Lower lobe of right lung (tissue), 2 donors: ENCODE measurements at regions not wholly inside any gene's neighbourhood (a gene's known extent, or its start where the extent isn't known, plus 50 kb on each side); places are given as distances from the start of the nearest gene placed in this dataset.

Experiments used
- ATAC-seq, 2 donors: fragments of 200-7000 bp; cut with Tn5 transposase; one replicate each; pipeline ENCODE4 v1.9.1; 2020 to 2022; ENCODE audit warnings: mild to moderate bottlenecking in 2 of 2, moderate library complexity in 2 of 2
- DNase-seq: peaks from one replicate; pipeline ENCODE4 v3.0.0-alpha.2; 2020
- H3K27ac ChIP-seq: fragments of 200-600 bp; one replicate; pipeline ENCODE4 v1.8.0; 2022
- H3K27me3 ChIP-seq: fragments of 200-600 bp; one replicate; pipeline ENCODE4 v1.8.0; 2022; ENCODE audit warnings: low read depth
- H3K36me3 ChIP-seq: fragments of 200-600 bp; one replicate; pipeline ENCODE4 v1.8.0; 2022; ENCODE audit warnings: mild to moderate bottlenecking
- H3K4me1 ChIP-seq: fragments of 200-600 bp; one replicate; pipeline ENCODE4 v1.8.0; 2022
- H3K4me3 ChIP-seq: fragments of 200-600 bp; one replicate; pipeline ENCODE4 v1.8.0; 2022; ENCODE audit warnings: mild to moderate bottlenecking
- H3K9me3 ChIP-seq: fragments of 200-600 bp; one replicate; pipeline ENCODE4 v1.8.0; 2022
- CTCF ChIP-seq: fragments of 200-600 bp; IDR thresholded peaks from one replicate; pipeline ENCODE4 v1.8.0; 2022; ENCODE audit warnings: antibody characterized with exemption, mild to moderate bottlenecking
- intact Hi-C: fragments of 100-400 bp; cut with DNase I; formaldehyde crosslinking; loops from one replicate; pipeline ENCODE4 v1.11.0; 2022
- donor health status: DM: no; HTN: yes; CAD: no; lungs with severe emphysema.

- Histone ChIP-seq H3K36me3 (no peaks in the 10 kb centered on the region), H3K27ac (no peak overlapping the region), H3K4me1 (no peaks in the 10 kb centered on the region), H3K9me3 (no peaks in the 10 kb centered on the region), H3K4me3 (no peak overlapping the region), H3K27me3 (no peaks in the 10 kb centered on the region)
- DNase-seq = no peak
- no peak for ATAC-seq
- intact Hi-C loops = no loop called here
- TF ChIP-seq CTCF = no peak
Measured at GRCh38 chr12:98235301-98235700, 280.1 kb upstream of the TMPO start.

- no peak for DNase-seq
- Histone ChIP-seq H3K4me3 (no peak overlapping the region), H3K9me3 (no peaks in the 10 kb centered on the region), H3K27me3 (no peaks in the 10 kb centered on the region), H3K4me1 (no peaks in the 10 kb centered on the region), H3K36me3 (no peaks in the 10 kb centered on the region), H3K27ac (no peak overlapping the region)
- intact Hi-C loops = no loop called here
- no peak for TF ChIP-seq CTCF
- ATAC-seq = no peak
Measured at GRCh38 chr12:98238515-98239130, 276.8 kb upstream of the TMPO start.

- intact Hi-C loops = no loop called here
- Histone ChIP-seq H3K9me3 (no peaks in the 10 kb centered on the region), H3K4me3 (no peak overlapping the region), H3K27ac (no peak overlapping the region), H3K4me1 (no peaks in the 10 kb centered on the region), H3K27me3 (no peaks in the 10 kb centered on the region), H3K36me3 (no peaks in the 10 kb centered on the region)
- TF ChIP-seq CTCF = no peak
- DNase-seq (no peak), ATAC-seq (no peak)
Measured at GRCh38 chr12:98243190-98243589, 272.2 kb upstream of the TMPO start.

- Histone ChIP-seq H3K4me3 (no peak overlapping the region), H3K27ac (no peak overlapping the region), H3K9me3 (no peaks in the 10 kb centered on the region), H3K36me3 (no peaks in the 10 kb centered on the region), H3K4me1 (no peaks in the 10 kb centered on the region), H3K27me3 (no peaks in the 10 kb centered on the region)
- DNase-seq (no peak), ATAC-seq (no peak)
- TF ChIP-seq CTCF = no peak
- intact Hi-C loops = no loop called here
Measured at GRCh38 chr12:98244136-98244535, 271.3 kb upstream of the TMPO start.

- DNase-seq (no peak), ATAC-seq (no peak)
Measured at GRCh38 chr12:98253207-98254037, 262.0 kb upstream of the TMPO start.

More at GRCh38 chr12:98253207-98254037, 262.0 kb upstream of the TMPO start:
- Histone ChIP-seq H3K4me3 (no peak overlapping the region), H3K36me3 (no peaks in the 10 kb centered on the region), H3K27me3 (no peaks in the 10 kb centered on the region), H3K9me3 (no peaks in the 10 kb centered on the region), H3K27ac (no peak overlapping the region), H3K4me1 (no peaks in the 10 kb centered on the region)
- no peak for TF ChIP-seq CTCF
- intact Hi-C loops = no loop called here
